K562 (cell line): ENCODE measurements at regions not wholly inside any gene's neighbourhood (a gene's known extent, or its start where the extent isn't known, plus 50 kb on each side); places are given as distances from the start of the nearest gene placed in this dataset.

ENCODE experiments used
- ATAC-seq: fragments of 200-7000 bp; cut with Tn5 transposase; 3 replicates; pipeline ENCODE4 v1.9.1; 2020; ENCODE audit warnings: moderate library complexity
- BruUV-seq: library from RNA; stranded (reverse); fragments of 400-500 nt; replicated peaks from 2 replicates; lab custom pipeline; 2021; lab: Mats Ljungman, UMichigan
- CTCF ChIA-PET: fragments of 300-600 bp; formaldehyde crosslinking; extraction: SDS; loops from one replicate; lab custom pipeline; 2021; ENCODE audit warnings: low intra/inter-chr PET ratio; lab: Yijun Ruan, JAX
- POLR2A ChIA-PET: fragments of 300-600, 350-650 bp; sonication (Branson Sonifier 250); formaldehyde crosslinking; extraction: SDS; loops from one replicate; lab custom pipeline; 2021; ENCODE audit warnings: antibody characterized with exemption, inconsistent platforms; lab: Yijun Ruan, JAX
- DNase-seq, 4 experiments: peaks; one replicate each; pipeline versions ENCODE4 v3.0.0 to v3.0.0-alpha.2; 2011 to 2018; ENCODE audit warnings: low spot score in 3 of 4, mixed read lengths in 3 of 4; ENCODE audit errors: extremely low read depth in 1 of 4
- FAIRE-seq: peaks from 2 replicates; lab custom pipeline; 2011; peaks lifted over from hg19 to GRCh38; lab: Jason Lieb, UNC
- H2AFZ ChIP-seq: 2 replicates; pipeline ENCODE4 v1.6.0; 2011; ENCODE audit warnings: low read depth, low read length, control low read depth, inconsistent platforms
- H3K27ac ChIP-seq: fragments of 200-600 bp; 3 replicates; pipeline ENCODE4 v1.8.0; 2011; ENCODE audit warnings: low read depth, mild to moderate bottlenecking, control low read depth, inconsistent platforms, low read length, moderate library complexity, mixed read lengths; ENCODE audit errors: extremely low read depth
- H3K27me3 ChIP-seq, 2 experiments: fragments of 300-600 bp in 1 of 2; 2 replicates in 1 of 2; 3 replicates in 1 of 2; pipeline versions ENCODE4 v1.6.0 to v1.8.0; 2011; ENCODE audit warnings: inconsistent platforms in 2 of 2, low read length in 2 of 2, mild to moderate bottlenecking in 1 of 2, mixed read lengths in 1 of 2, moderate library complexity in 1 of 2; ENCODE audit not compliant: control insufficient read depth in 2 of 2, insufficient read depth in 2 of 2
- H3K36me3 ChIP-seq: fragments of 300-600 bp; 3 replicates; pipeline ENCODE4 v1.8.0; 2011; ENCODE audit warnings: mild to moderate bottlenecking, low read length, inconsistent platforms; ENCODE audit not compliant: control insufficient read depth, insufficient read depth
- H3K4me1 ChIP-seq, 2 experiments: fragments of 200-600 bp in 1 of 2; replicated peaks in 1 of 2; 2 replicates in 1 of 2; 3 replicates in 1 of 2; pipeline versions ENCODE4 v1.5.1 to v1.8.0; 2011; ENCODE audit warnings: inconsistent platforms in 2 of 2, low read length in 2 of 2, mild to moderate bottlenecking in 1 of 2, mixed read lengths in 1 of 2, moderate library complexity in 1 of 2; ENCODE audit not compliant: control insufficient read depth in 2 of 2, insufficient read depth in 2 of 2
- H3K4me2 ChIP-seq: 2 replicates; pipeline ENCODE4 v1.6.1; 2011; ENCODE audit warnings: low read length, control low read depth, inconsistent platforms, mixed read lengths; ENCODE audit not compliant: insufficient read depth
- H3K4me3 ChIP-seq: fragments of 200-600 bp; sonication (generic), shearing (Covaris generic); 2 replicates; pipeline ENCODE4 v1.5.1; 2016; ENCODE audit warnings: control low read depth, inconsistent platforms
- H3K79me2 ChIP-seq: fragments of 200-600 bp; 3 replicates; pipeline ENCODE4 v1.8.0; 2011; ENCODE audit warnings: low read length, inconsistent platforms; ENCODE audit not compliant: control insufficient read depth, insufficient read depth
- H3K9ac ChIP-seq, 2 experiments: 2 replicates each; pipeline versions ENCODE4 v1.6.0 to v1.6.1; 2011; ENCODE audit warnings: low read depth in 2 of 2, low read length in 2 of 2, control low read depth in 1 of 2, inconsistent platforms in 1 of 2, mild to moderate bottlenecking in 1 of 2, mixed read lengths in 1 of 2; ENCODE audit not compliant: insufficient read depth in 1 of 2
- H3K9me1 ChIP-seq: one replicate; pipeline ENCODE4 v1.6.0; 2011; ENCODE audit warnings: inconsistent platforms, mild to moderate bottlenecking, low read length, moderate library complexity; ENCODE audit not compliant: control insufficient read depth, insufficient read depth
- H3K9me3 ChIP-seq: replicated peaks from 2 replicates; pipeline ENCODE4 v1.5.1; 2011; ENCODE audit warnings: low read depth, low read length, inconsistent platforms; ENCODE audit not compliant: control insufficient read depth, insufficient read depth
- H4K20me1 ChIP-seq: replicated peaks from 2 replicates; pipeline ENCODE4 v1.6.1; 2011; ENCODE audit warnings: low read length, inconsistent platforms, mixed read lengths; ENCODE audit not compliant: control insufficient read depth, insufficient read depth
- HEY1 ChIP-seq: fragments of 250-450 bp; sonication (Bioruptor Pico); IDR thresholded peaks from 2 replicates; pipeline ENCODE4 v1.5.0; 2020; ENCODE audit warnings: mild to moderate bottlenecking, moderate library complexity, borderline replicate concordance
- HNRNPLL ChIP-seq: fragments of 200-400 bp; formaldehyde crosslinking; IDR thresholded peaks from 2 replicates; pipeline ENCODE4 v1.6.1; 2017; ENCODE audit warnings: low read length, low read depth, mild to moderate bottlenecking; ENCODE audit not compliant: poor library complexity, severe bottlenecking
- MCM7 ChIP-seq, 2 experiments: fragments of 450-650 bp; IDR thresholded peaks; 2 replicates each; pipeline ENCODE4 v1.6.1; 2016 to 2018
- PHF20 ChIP-seq: fragments of 450-650 bp; IDR thresholded peaks from 2 replicates; pipeline ENCODE4 v1.6.1; 2018; ENCODE audit not compliant: partially characterized antibody
- PHF8 ChIP-seq: fragments of 200-600 bp; sonication (generic); IDR thresholded peaks from 2 replicates; pipeline ENCODE4 v1.6.1; 2012; ENCODE audit warnings: mixed run types, mild to moderate bottlenecking, inconsistent platforms, low read length, moderate library complexity, borderline replicate concordance
- RNF2 ChIP-seq: sonication (generic); IDR thresholded peaks from 2 replicates; pipeline ENCODE4 v1.6.1; 2016
- SAFB2 ChIP-seq: fragments of 200-400 bp; formaldehyde crosslinking; IDR thresholded peaks from 2 replicates; pipeline ENCODE4 v1.6.1; 2018; ENCODE audit warnings: borderline replicate concordance, low read length, low read depth, moderate library complexity; ENCODE audit not compliant: severe bottlenecking
- SAP30 ChIP-seq: fragments of 200-600 bp; sonication (generic); IDR thresholded peaks from 2 replicates; pipeline ENCODE4 v1.6.1; 2012; ENCODE audit warnings: borderline replicate concordance, low read depth, mild to moderate bottlenecking, moderate library complexity, low read length, control low read depth, inconsistent platforms; ENCODE audit not compliant: insufficient read depth, poor library complexity, severe bottlenecking
- SRSF9 ChIP-seq: fragments of 200-400 bp; formaldehyde crosslinking; IDR thresholded peaks from 2 replicates; pipeline ENCODE4 v1.6.1; 2017; ENCODE audit warnings: low read depth, low read length, borderline replicate concordance
- YBX1 ChIP-seq: fragments of 450-650 bp; IDR thresholded peaks from 2 replicates; pipeline ENCODE4 v1.7.1; 2016; ENCODE audit warnings: mild to moderate bottlenecking
- ZNF24 ChIP-seq: fragments of 450-650 bp; IDR thresholded peaks from 2 replicates; pipeline ENCODE4 v1.6.1; 2016
- ZNF253 ChIP-seq: fragments of 250-450 bp; sonication (Bioruptor Pico); conservative IDR thresholded peaks from 2 replicates; pipeline ENCODE4 v1.6.1; 2021; ENCODE audit warnings: mild to moderate bottlenecking
- ZNF696 ChIP-seq: fragments of 250-450 bp; sonication (Bioruptor Pico); conservative IDR thresholded peaks from 2 replicates; pipeline ENCODE4 v1.4.0; 2020; ENCODE audit warnings: mild to moderate bottlenecking, moderate library complexity
- WGBS: fragments of 100-300 bp; shearing (Covaris generic); methylation state at CpG from one replicate; pipeline ENCODE4 v1.1.6; 2016; ENCODE audit warnings: low coverage, mixed read lengths; ENCODE audit not compliant: insufficient coverage; ENCODE audit errors: missing lambda C conversion rate; 5-methylcytosine and 5-hydroxymethylcytosine counted together
- in situ Hi-C: fragments of 300-500 bp; cut with MboI; formaldehyde crosslinking; loops from 4 replicates; pipeline ENCODE4 v1.15.0; 2018; ENCODE audit warnings: inconsistent platforms, mixed read lengths
- intact Hi-C: fragments of 100-400 bp; cut with micrococcal nuclease; formaldehyde crosslinking; loops from 2 replicates; pipeline ENCODE4 v1.14.2; 2022
- TF ChIP-seq, protein P1 (sequence below): IDR thresholded peaks from 2 replicates; pipeline ENCODE4 v1.6.1; 2011; ENCODE audit not compliant: insufficient read length; ENCODE audit errors: extremely low read depth
- TF ChIP-seq, protein P2 (sequence below): fragments of 250-450 bp; sonication (Bioruptor Pico); IDR thresholded peaks from 2 replicates; pipeline ENCODE4 v1.8.0; 2022; ENCODE audit warnings: moderate library complexity, mild to moderate bottlenecking, inconsistent platforms
- TF ChIP-seq, protein P3 (sequence below): fragments of 250-450 bp; sonication (Bioruptor Pico); IDR thresholded peaks from 2 replicates; pipeline ENCODE4 v1.4.0; 2020; ENCODE audit warnings: mild to moderate bottlenecking, moderate library complexity, borderline replicate concordance
- TF ChIP-seq, protein P4 (sequence below): fragments of 450-650 bp; IDR thresholded peaks from 2 replicates; pipeline ENCODE4 v1.6.1; 2014; ENCODE audit warnings: low read depth, mild to moderate bottlenecking, moderate library complexity, borderline replicate concordance

DNA sequence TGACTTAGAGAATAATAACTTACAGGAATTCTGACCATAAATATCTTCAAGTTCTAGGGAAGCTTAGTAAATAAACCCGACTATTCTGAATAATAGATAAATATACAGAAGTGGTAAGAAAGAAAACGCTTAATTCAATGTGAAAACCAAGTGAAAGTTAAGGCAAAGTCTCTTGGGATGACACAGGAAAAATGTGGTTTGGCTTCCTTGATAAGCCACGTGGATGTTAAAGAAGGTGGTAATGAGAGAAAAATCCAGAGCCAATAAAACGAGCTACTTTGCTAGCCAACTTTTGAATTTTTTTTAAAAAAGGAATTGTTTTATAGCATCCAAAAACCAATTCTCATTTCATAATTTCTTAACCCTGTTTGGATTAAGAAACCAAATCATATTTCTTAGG, 166.2 kb upstream of the VRK2 start:
- H3K27me3 ChIP-seq = no peaks in the 10 kb centered on the region
- TF ChIP-seq, protein P1, sequence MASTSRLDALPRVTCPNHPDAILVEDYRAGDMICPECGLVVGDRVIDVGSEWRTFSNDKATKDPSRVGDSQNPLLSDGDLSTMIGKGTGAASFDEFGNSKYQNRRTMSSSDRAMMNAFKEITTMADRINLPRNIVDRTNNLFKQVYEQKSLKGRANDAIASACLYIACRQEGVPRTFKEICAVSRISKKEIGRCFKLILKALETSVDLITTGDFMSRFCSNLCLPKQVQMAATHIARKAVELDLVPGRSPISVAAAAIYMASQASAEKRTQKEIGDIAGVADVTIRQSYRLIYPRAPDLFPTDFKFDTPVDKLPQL = no peak
- TF ChIP-seq HNRNPLL = no peak
- TF ChIP-seq, protein P2, sequence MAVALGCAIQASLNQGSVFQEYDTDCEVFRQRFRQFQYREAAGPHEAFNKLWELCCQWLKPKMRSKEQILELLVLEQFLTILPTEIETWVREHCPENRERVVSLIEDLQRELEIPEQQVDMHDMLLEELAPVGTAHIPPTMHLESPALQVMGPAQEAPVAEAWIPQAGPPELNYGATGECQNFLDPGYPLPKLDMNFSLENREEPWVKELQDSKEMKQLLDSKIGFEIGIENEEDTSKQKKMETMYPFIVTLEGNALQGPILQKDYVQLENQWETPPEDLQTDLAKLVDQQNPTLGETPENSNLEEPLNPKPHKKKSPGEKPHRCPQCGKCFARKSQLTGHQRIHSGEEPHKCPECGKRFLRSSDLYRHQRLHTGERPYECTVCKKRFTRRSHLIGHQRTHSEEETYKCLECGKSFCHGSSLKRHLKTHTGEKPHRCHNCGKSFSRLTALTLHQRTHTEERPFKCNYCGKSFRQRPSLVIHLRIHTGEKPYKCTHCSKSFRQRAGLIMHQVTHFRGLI (CRISPR knock-in tag) = no peak
- TF ChIP-seq YBX1 = no peak
- TF ChIP-seq PHF20 = no peak
- no peak for TF ChIP-seq ZNF696
- TF ChIP-seq RNF2 = no peak
- TF ChIP-seq, protein P3, sequence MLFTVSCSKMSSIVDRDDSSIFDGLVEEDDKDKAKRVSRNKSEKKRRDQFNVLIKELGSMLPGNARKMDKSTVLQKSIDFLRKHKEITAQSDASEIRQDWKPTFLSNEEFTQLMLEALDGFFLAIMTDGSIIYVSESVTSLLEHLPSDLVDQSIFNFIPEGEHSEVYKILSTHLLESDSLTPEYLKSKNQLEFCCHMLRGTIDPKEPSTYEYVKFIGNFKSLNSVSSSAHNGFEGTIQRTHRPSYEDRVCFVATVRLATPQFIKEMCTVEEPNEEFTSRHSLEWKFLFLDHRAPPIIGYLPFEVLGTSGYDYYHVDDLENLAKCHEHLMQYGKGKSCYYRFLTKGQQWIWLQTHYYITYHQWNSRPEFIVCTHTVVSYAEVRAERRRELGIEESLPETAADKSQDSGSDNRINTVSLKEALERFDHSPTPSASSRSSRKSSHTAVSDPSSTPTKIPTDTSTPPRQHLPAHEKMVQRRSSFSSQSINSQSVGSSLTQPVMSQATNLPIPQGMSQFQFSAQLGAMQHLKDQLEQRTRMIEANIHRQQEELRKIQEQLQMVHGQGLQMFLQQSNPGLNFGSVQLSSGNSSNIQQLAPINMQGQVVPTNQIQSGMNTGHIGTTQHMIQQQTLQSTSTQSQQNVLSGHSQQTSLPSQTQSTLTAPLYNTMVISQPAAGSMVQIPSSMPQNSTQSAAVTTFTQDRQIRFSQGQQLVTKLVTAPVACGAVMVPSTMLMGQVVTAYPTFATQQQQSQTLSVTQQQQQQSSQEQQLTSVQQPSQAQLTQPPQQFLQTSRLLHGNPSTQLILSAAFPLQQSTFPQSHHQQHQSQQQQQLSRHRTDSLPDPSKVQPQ = no peak
- no peak for TF ChIP-seq SAFB2
- no peak for TF ChIP-seq HEY1 (CRISPR knock-in tag)
- TF ChIP-seq ZNF253 (CRISPR knock-in tag) = no peak
- no peak for TF ChIP-seq MCM7 (IDR thresholded peaks at IDR 0.05)
- no peak for TF ChIP-seq PHF8
- no peak for TF ChIP-seq ZNF24
- no peak for TF ChIP-seq SRSF9
- TF ChIP-seq, protein P4, sequence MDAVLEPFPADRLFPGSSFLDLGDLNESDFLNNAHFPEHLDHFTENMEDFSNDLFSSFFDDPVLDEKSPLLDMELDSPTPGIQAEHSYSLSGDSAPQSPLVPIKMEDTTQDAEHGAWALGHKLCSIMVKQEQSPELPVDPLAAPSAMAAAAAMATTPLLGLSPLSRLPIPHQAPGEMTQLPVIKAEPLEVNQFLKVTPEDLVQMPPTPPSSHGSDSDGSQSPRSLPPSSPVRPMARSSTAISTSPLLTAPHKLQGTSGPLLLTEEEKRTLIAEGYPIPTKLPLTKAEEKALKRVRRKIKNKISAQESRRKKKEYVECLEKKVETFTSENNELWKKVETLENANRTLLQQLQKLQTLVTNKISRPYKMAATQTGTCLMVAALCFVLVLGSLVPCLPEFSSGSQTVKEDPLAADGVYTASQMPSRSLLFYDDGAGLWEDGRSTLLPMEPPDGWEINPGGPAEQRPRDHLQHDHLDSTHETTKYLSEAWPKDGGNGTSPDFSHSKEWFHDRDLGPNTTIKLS = no peak
- no peak for TF ChIP-seq SAP30
- H3K4me2 ChIP-seq = no peak overlapping the region
- ChIA-PET POLR2A (no interaction called here), CTCF (no interaction called here)
- H2AFZ ChIP-seq = no peak overlapping the region
- H3K4me3 ChIP-seq = no peak overlapping the region
- no peaks in the 10 kb centered on the region for H3K79me2 ChIP-seq
- H3K27ac ChIP-seq = no peak overlapping the region
- no peaks in the 10 kb centered on the region for H3K36me3 ChIP-seq
- no peaks in the 10 kb centered on the region for H3K9me3 ChIP-seq
- intact Hi-C loops = no loop called here
- WGBS = 4% methylated on average over 4 of the region's 4 CpGs
- DNase-seq = no peak
- H3K9ac ChIP-seq = no peak overlapping the region
- no peaks in the 10 kb centered on the region for H3K4me1 ChIP-seq
- no peak for FAIRE-seq
- in situ Hi-C loops = no loop called here
- no TSS peak for BruUV-seq
- no peaks in the 10 kb centered on the region for H4K20me1 ChIP-seq
- ATAC-seq = no peak
- no peaks in the 10 kb centered on the region for H3K9me1 ChIP-seq
